ENCODE measurements at regions not wholly inside any gene's neighbourhood (a gene's known extent, or its start where the extent isn't known, plus 50 kb on each side); places are given as distances from the start of the nearest gene placed in this dataset.

- Histone ChIP-seq H3K4me3 (ENCODE audit: low read depth, low read length) (no peak overlapping the region), H3K4me1 (ENCODE audit: control insufficient read depth, insufficient read depth, low read length) (peaks cover 5% of the 10 kb centered on the region), H3K27me3 (ENCODE audit: control insufficient read depth, insufficient read depth, low read length) (peaks cover 8% of the 10 kb centered on the region), H3K9me3 (ENCODE audit: control insufficient read depth, insufficient read depth, low read length) (no peaks in the 10 kb centered on the region), H3K36me3 (ENCODE audit: control insufficient read depth, insufficient read depth, low read length) (no peaks in the 10 kb centered on the region), H3K9ac (ENCODE audit: low read depth, low read length) (no peak overlapping the region)
Measured at GRCh38 chr10:78402591-78402990, 368.9 kb downstream of the RPS24 start.

GRCh38 chr10:78403781-78404180 lies 370.1 kb downstream of the RPS24 start:
- Histone ChIP-seq H3K9ac (ENCODE audit: low read depth, low read length) (no peak overlapping the region), H3K4me3 (ENCODE audit: low read depth, low read length) (no peak overlapping the region), H3K27me3 (ENCODE audit: control insufficient read depth, insufficient read depth, low read length) (peaks cover 8% of the 10 kb centered on the region), H3K4me1 (ENCODE audit: control insufficient read depth, insufficient read depth, low read length) (peaks cover 8% of the 10 kb centered on the region), H3K36me3 (ENCODE audit: control insufficient read depth, insufficient read depth, low read length) (no peaks in the 10 kb centered on the region), H3K9me3 (ENCODE audit: control insufficient read depth, insufficient read depth, low read length) (no peaks in the 10 kb centered on the region)

- Histone ChIP-seq H3K27me3 (ENCODE audit: control insufficient read depth, insufficient read depth, low read length) (peaks cover 8% of the 10 kb centered on the region), H3K9me3 (ENCODE audit: control insufficient read depth, insufficient read depth, low read length) (no peaks in the 10 kb centered on the region), H3K4me3 (ENCODE audit: low read depth, low read length) (no peak overlapping the region), H3K36me3 (ENCODE audit: control insufficient read depth, insufficient read depth, low read length) (no peaks in the 10 kb centered on the region), H3K9ac (ENCODE audit: low read depth, low read length) (no peak overlapping the region), H3K4me1 (ENCODE audit: control insufficient read depth, insufficient read depth, low read length) (peaks cover 8% of the 10 kb centered on the region)
Measured at GRCh38 chr10:78404296-78404695, 370.6 kb downstream of the RPS24 start.

GRCh38 chr10:78405231-78405630 lies 371.6 kb downstream of the RPS24 start:
- no peaks in the 10 kb centered on the region for H3K9me3 ChIP-seq (ENCODE audit: control insufficient read depth, insufficient read depth, low read length)
- no peak overlapping the region for H3K4me3 ChIP-seq (ENCODE audit: low read depth, low read length)
- peaks cover 8% of the 10 kb centered on the region for H3K4me1 ChIP-seq (ENCODE audit: control insufficient read depth, insufficient read depth, low read length)
- H3K9ac ChIP-seq (ENCODE audit: low read depth, low read length), result no peak overlapping the region
- no peaks in the 10 kb centered on the region for H3K36me3 ChIP-seq (ENCODE audit: control insufficient read depth, insufficient read depth, low read length)
- peaks cover 8% of the 10 kb centered on the region for H3K27me3 ChIP-seq (ENCODE audit: control insufficient read depth, insufficient read depth, low read length)

GRCh38 chr10:78405736-78406135 lies 372.1 kb downstream of the RPS24 start:
- H3K9ac ChIP-seq (ENCODE audit: low read depth, low read length), result no peak overlapping the region
- no peaks in the 10 kb centered on the region for H3K9me3 ChIP-seq (ENCODE audit: control insufficient read depth, insufficient read depth, low read length)
- peaks cover 8% of the 10 kb centered on the region for H3K27me3 ChIP-seq (ENCODE audit: control insufficient read depth, insufficient read depth, low read length)
- no peak overlapping the region for H3K4me3 ChIP-seq (ENCODE audit: low read depth, low read length)
- H3K4me1 ChIP-seq (ENCODE audit: control insufficient read depth, insufficient read depth, low read length), result peaks cover 8% of the 10 kb centered on the region
- H3K36me3 ChIP-seq (ENCODE audit: control insufficient read depth, insufficient read depth, low read length), result no peaks in the 10 kb centered on the region

GRCh38 chr10:78406648-78407008 lies 373.0 kb downstream of the RPS24 start:
- Histone ChIP-seq H3K4me3 (ENCODE audit: low read depth, low read length) (peak overlapping the region; percentile 89), H3K27me3 (ENCODE audit: control insufficient read depth, insufficient read depth, low read length) (peaks cover 8% of the 10 kb centered on the region), H3K9ac (ENCODE audit: low read depth, low read length) (peak overlapping the region; percentile 1), H3K9me3 (ENCODE audit: control insufficient read depth, insufficient read depth, low read length) (no peaks in the 10 kb centered on the region), H3K4me1 (ENCODE audit: control insufficient read depth, insufficient read depth, low read length) (peaks cover 6% of the 10 kb centered on the region), H3K36me3 (ENCODE audit: control insufficient read depth, insufficient read depth, low read length) (no peaks in the 10 kb centered on the region)

- H3K4me1 ChIP-seq (ENCODE audit: control insufficient read depth, insufficient read depth, low read length), result peaks cover 5% of the 10 kb centered on the region
- no peaks in the 10 kb centered on the region for H3K9me3 ChIP-seq (ENCODE audit: control insufficient read depth, insufficient read depth, low read length)
- peaks cover 8% of the 10 kb centered on the region for H3K27me3 ChIP-seq (ENCODE audit: control insufficient read depth, insufficient read depth, low read length)
- peak overlapping the region; percentile 61 for H3K9ac ChIP-seq (ENCODE audit: low read depth, low read length)
- H3K4me3 ChIP-seq (ENCODE audit: low read depth, low read length), result peak overlapping the region; percentile 89
- no peaks in the 10 kb centered on the region for H3K36me3 ChIP-seq (ENCODE audit: control insufficient read depth, insufficient read depth, low read length)
Measured at GRCh38 chr10:78407009-78407711, 373.5 kb downstream of the RPS24 start.

- peaks cover 8% of the 10 kb centered on the region for H3K27me3 ChIP-seq (ENCODE audit: control insufficient read depth, insufficient read depth, low read length)
- no peak overlapping the region for H3K4me3 ChIP-seq (ENCODE audit: low read depth, low read length)
- no peaks in the 10 kb centered on the region for H3K9me3 ChIP-seq (ENCODE audit: control insufficient read depth, insufficient read depth, low read length)
- peaks cover 7% of the 10 kb centered on the region for H3K4me1 ChIP-seq (ENCODE audit: control insufficient read depth, insufficient read depth, low read length)
- no peak overlapping the region for H3K9ac ChIP-seq (ENCODE audit: low read depth, low read length)
- H3K36me3 ChIP-seq (ENCODE audit: control insufficient read depth, insufficient read depth, low read length), result no peaks in the 10 kb centered on the region
Measured at GRCh38 chr10:78407966-78408365, 374.3 kb downstream of the RPS24 start.

GRCh38 chr10:78408671-78409472 lies 375.2 kb downstream of the RPS24 start:
- Histone ChIP-seq H3K4me3 (ENCODE audit: low read depth, low read length) (no peak overlapping the region), H3K36me3 (ENCODE audit: control insufficient read depth, insufficient read depth, low read length) (no peaks in the 10 kb centered on the region), H3K4me1 (ENCODE audit: control insufficient read depth, insufficient read depth, low read length) (peaks cover 7% of the 10 kb centered on the region), H3K9me3 (ENCODE audit: control insufficient read depth, insufficient read depth, low read length) (no peaks in the 10 kb centered on the region), H3K9ac (ENCODE audit: low read depth, low read length) (no peak overlapping the region), H3K27me3 (ENCODE audit: control insufficient read depth, insufficient read depth, low read length) (peaks cover 8% of the 10 kb centered on the region)

- H3K27me3 ChIP-seq (ENCODE audit: control insufficient read depth, insufficient read depth, low read length), result peaks cover 8% of the 10 kb centered on the region
- no peaks in the 10 kb centered on the region for H3K9me3 ChIP-seq (ENCODE audit: control insufficient read depth, insufficient read depth, low read length)
- H3K9ac ChIP-seq (ENCODE audit: low read depth, low read length), result no peak overlapping the region
- H3K36me3 ChIP-seq (ENCODE audit: control insufficient read depth, insufficient read depth, low read length), result no peaks in the 10 kb centered on the region
- no peak overlapping the region for H3K4me3 ChIP-seq (ENCODE audit: low read depth, low read length)
- peaks cover 10% of the 10 kb centered on the region for H3K4me1 ChIP-seq (ENCODE audit: control insufficient read depth, insufficient read depth, low read length)
Measured at GRCh38 chr10:78410046-78410965, 376.6 kb downstream of the RPS24 start.

GRCh38 chr10:78411716-78412115 lies 378.1 kb downstream of the RPS24 start:
- Histone ChIP-seq H3K27me3 (ENCODE audit: control insufficient read depth, insufficient read depth, low read length) (peaks cover under 1% of the 10 kb centered on the region), H3K36me3 (ENCODE audit: control insufficient read depth, insufficient read depth, low read length) (no peaks in the 10 kb centered on the region), H3K9me3 (ENCODE audit: control insufficient read depth, insufficient read depth, low read length) (no peaks in the 10 kb centered on the region), H3K4me1 (ENCODE audit: control insufficient read depth, insufficient read depth, low read length) (peaks cover 10% of the 10 kb centered on the region), H3K4me3 (ENCODE audit: low read depth, low read length) (no peak overlapping the region), H3K9ac (ENCODE audit: low read depth, low read length) (no peak overlapping the region)
